HEK293T (cell line): ENCODE measurements at regions not wholly inside any gene's neighbourhood (a gene's known extent, or its start where the extent isn't known, plus 50 kb on each side); places are given as distances from the start of the nearest gene placed in this dataset.

Experiments used
- ELF4 ChIP-seq: fragments of 450-650 bp; IDR thresholded peaks from 2 replicates; pipeline ENCODE4 v1.6.1; 2017; ENCODE audit warnings: antibody characterized with exemption
- FOXA1 ChIP-seq: fragments of 450-650 bp; IDR thresholded peaks from 2 replicates; pipeline ENCODE4 v1.6.1; 2016; ENCODE audit warnings: mild to moderate bottlenecking
- HDGF ChIP-seq: fragments of 450-650 bp; IDR thresholded peaks from 2 replicates; pipeline ENCODE4 v1.6.1; 2017; ENCODE audit warnings: antibody characterized with exemption, borderline replicate concordance
- L3MBTL2 ChIP-seq: fragments of 450-650 bp; conservative IDR thresholded peaks from 2 replicates; pipeline ENCODE4 v1.6.1; 2016; ENCODE audit warnings: mild to moderate bottlenecking
- TARDBP ChIP-seq: fragments of 450-650 bp; IDR thresholded peaks from 2 replicates; pipeline ENCODE4 v1.6.1; 2016

DNA sequence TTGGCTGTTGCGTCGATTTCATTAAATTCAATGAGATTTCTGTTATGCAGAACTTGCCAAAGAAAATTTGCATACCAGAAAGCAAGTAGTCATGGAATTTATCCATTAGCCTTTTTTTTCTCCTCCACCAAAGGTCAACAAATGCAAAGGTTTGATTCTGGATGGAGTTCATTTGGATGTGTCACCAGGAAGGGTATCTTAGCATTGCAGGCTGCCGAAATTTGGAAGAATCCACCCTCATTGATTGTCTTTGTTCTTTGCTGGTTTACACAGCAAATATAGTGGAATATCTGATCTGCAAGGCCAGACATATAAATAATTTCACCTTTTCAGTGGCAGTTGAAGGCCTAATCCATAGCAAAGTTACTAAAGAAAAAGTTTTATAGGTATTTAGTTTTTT lies 229.4 kb upstream of the SLC35B3 start:
- TF ChIP-seq HDGF (no peak), ELF4 (no peak), TARDBP (no peak), FOXA1 (no peak), L3MBTL2 (no peak)
